ENCODE measurements at regions not wholly inside any gene's neighbourhood (a gene's known extent, or its start where the extent isn't known, plus 50 kb on each side); places are given as distances from the start of the nearest gene placed in this dataset.
"Not testable (repeated sequence)": the region's sequence is repeated elsewhere in the genome, so short reads cannot be mapped to it uniquely, and the experiment has no call there.

- DNase-seq (ENCODE audit: low spot score); intact Hi-C loops (cut with DNase I); ATAC-seq: not testable (repeated sequence)
Measured at GRCh38 chr20:29492840-29493239, 1764.6 kb upstream of the DEFB115 start.

GRCh38 chr20:29496767-29497166 is 1760.7 kb upstream of the DEFB115 start:
- DNase-seq (ENCODE audit: low spot score); intact Hi-C loops (cut with DNase I); ATAC-seq: not testable (repeated sequence)

- intact Hi-C loops (cut with DNase I), result no loop called here
- DNase-seq (ENCODE audit: low spot score) (no peak), ATAC-seq (peak; percentile 24)
Measured at GRCh38 chr20:29497261-29497671, 1760.2 kb upstream of the DEFB115 start.

GRCh38 chr20:29497684-29498083 is 1759.8 kb upstream of the DEFB115 start:
- ATAC-seq; intact Hi-C loops (cut with DNase I): not testable (repeated sequence)
- DNase-seq (ENCODE audit: low spot score), result peak; percentile 63

- DNase-seq (ENCODE audit: low spot score); intact Hi-C loops (cut with DNase I); ATAC-seq: not testable (repeated sequence)
Measured at GRCh38 chr20:29500738-29501137, 1756.7 kb upstream of the DEFB115 start.

- intact Hi-C loops (cut with DNase I); ATAC-seq; DNase-seq (ENCODE audit: low spot score): not testable (repeated sequence)
Measured at GRCh38 chr20:29514634-29515033, 1742.8 kb upstream of the DEFB115 start.

GRCh38 chr20:29516847-29517246 is 1740.6 kb upstream of the DEFB115 start:
- ATAC-seq; DNase-seq (ENCODE audit: low spot score); intact Hi-C loops (cut with DNase I): not testable (repeated sequence)

GRCh38 chr20:29519610-29520241 is 1737.7 kb upstream of the DEFB115 start:
- DNase-seq (ENCODE audit: low spot score); ATAC-seq; intact Hi-C loops (cut with DNase I): not testable (repeated sequence)

GRCh38 chr20:29533566-29534177 is 1723.8 kb upstream of the DEFB115 start:
- intact Hi-C loops (cut with DNase I); DNase-seq (ENCODE audit: low spot score); ATAC-seq: not testable (repeated sequence)

GRCh38 chr20:29566901-29567635 is 1690.4 kb upstream of the DEFB115 start:
- intact Hi-C loops (cut with DNase I); ATAC-seq: not testable (repeated sequence)

GRCh38 chr20:29567671-29568070 is 1689.8 kb upstream of the DEFB115 start:
- ATAC-seq; intact Hi-C loops (cut with DNase I); DNase-seq (ENCODE audit: low spot score): not testable (repeated sequence)

More at GRCh38 chr20:29566901-29567635, 1690.4 kb upstream of the DEFB115 start:
- not testable (repeated sequence) for DNase-seq (ENCODE audit: low spot score)

- ATAC-seq; intact Hi-C loops (cut with DNase I); DNase-seq (ENCODE audit: low spot score): not testable (repeated sequence)
Measured at GRCh38 chr20:29570126-29570525, 1687.3 kb upstream of the DEFB115 start.

- DNase-seq (ENCODE audit: low spot score); ATAC-seq; intact Hi-C loops (cut with DNase I): not testable (repeated sequence)
Measured at GRCh38 chr20:29589530-29589929, 1667.9 kb upstream of the DEFB115 start.

- ATAC-seq; DNase-seq (ENCODE audit: low spot score); intact Hi-C loops (cut with DNase I): not testable (repeated sequence)
Measured at GRCh38 chr20:29604163-29604562, 1653.3 kb upstream of the DEFB115 start.

GRCh38 chr20:29606171-29606570 is 1651.3 kb upstream of the DEFB115 start:
- intact Hi-C loops (cut with DNase I); ATAC-seq: not testable (repeated sequence)

GRCh38 chr20:29629395-29629794 is 1628.1 kb upstream of the DEFB115 start:
- DNase-seq (ENCODE audit: low spot score); intact Hi-C loops (cut with DNase I); ATAC-seq: not testable (repeated sequence)

More at GRCh38 chr20:29606171-29606570, 1651.3 kb upstream of the DEFB115 start:
- DNase-seq (ENCODE audit: low spot score), result not testable (repeated sequence)

Data from sciatic nerve (tissue), 2 donors.